SK-N-MC (cell line): ENCODE measurements at regions not wholly inside any gene's neighbourhood (a gene's known extent, or its start where the extent isn't known, plus 50 kb on each side); places are given as distances from the start of the nearest gene placed in this dataset.

Source experiments
- EZH2 ChIP-seq: fragments of 200-600 bp; sonication (generic); IDR thresholded peaks from one replicate; pipeline ENCODE4 v1.6.1; 2017; ENCODE audit warnings: antibody characterized with exemption
- POLR2AphosphoS5 ChIP-seq: IDR thresholded peaks from 2 replicates; pipeline ENCODE4 v1.6.1; 2012; ENCODE audit warnings: mild to moderate bottlenecking, low read depth, low read length, borderline replicate concordance

DNA sequence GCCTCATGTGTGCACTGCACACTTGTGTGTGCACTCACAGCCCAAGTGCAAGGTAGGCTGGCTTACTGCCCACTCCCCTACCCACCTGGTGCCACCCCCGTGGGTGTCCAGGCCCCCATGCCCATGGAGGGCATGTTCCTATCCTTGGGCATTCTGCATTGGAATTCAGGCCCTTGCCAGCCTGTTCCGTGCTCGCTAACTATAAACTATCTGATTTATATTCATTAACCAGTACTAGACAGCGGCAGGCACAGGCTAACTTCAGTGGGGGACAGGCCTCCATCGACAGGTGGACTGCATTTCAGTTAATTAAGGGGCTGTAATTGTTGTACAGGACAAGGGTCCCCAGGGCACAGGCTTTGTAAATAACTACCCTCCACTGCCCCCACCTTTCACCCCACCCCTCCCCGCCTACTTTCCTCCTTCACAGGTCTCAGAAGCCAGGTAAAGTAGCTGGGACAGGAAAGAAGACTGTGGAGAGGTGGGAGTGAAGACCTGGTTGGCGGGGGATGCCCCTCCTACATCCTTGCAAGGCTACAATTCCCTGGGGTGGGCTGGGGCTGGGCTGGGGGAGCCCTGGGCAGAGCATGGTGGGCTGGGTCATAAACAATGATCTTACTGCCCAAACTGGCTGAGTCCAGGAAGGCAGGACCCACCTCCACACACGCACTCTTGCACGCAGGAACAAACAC is 119.0 kb upstream of the LHX1 start:
- no peak for TF ChIP-seq EZH2
- no peak for TF ChIP-seq POLR2AphosphoS5
